T-helper 1 cell treated with Interleukin-12 subunit alpha and Interleukin-12 subunit beta and Interleukin-4 antibody, amounts not matched to agents 30 μg/mL and 1 μg/mL, for 36 hours (primary cell): ENCODE measurements at regions not wholly inside any gene's neighbourhood (a gene's known extent, or its start where the extent isn't known, plus 50 kb on each side); places are given as distances from the start of the nearest gene placed in this dataset.
"Not testable (repeated sequence)": the region's sequence is repeated elsewhere in the genome, so short reads cannot be mapped to it uniquely, and the experiment has no call there.

Source experiments
- H3K27ac Mint-ChIP-seq: one replicate; pipeline ENCODE4 v1.8.0; 2021; ENCODE audit warnings: mild to moderate bottlenecking, mixed read lengths
- H3K27me3 Mint-ChIP-seq: one replicate; pipeline ENCODE4 v1.8.0; 2021; ENCODE audit warnings: low read depth, mixed read lengths
- H3K36me3 Mint-ChIP-seq: one replicate; pipeline ENCODE4 v1.8.0; 2021; ENCODE audit warnings: low read depth, mixed read lengths
- H3K4me1 Mint-ChIP-seq: one replicate; pipeline ENCODE4 v1.8.0; 2021; ENCODE audit warnings: low read depth, mixed read lengths
- H3K4me3 Mint-ChIP-seq: one replicate; pipeline ENCODE4 v1.8.0; 2021; ENCODE audit warnings: mild to moderate bottlenecking, moderate library complexity, mixed read lengths
- H3K9me3 Mint-ChIP-seq: one replicate; pipeline ENCODE4 v1.8.0; 2021; ENCODE audit warnings: mixed read lengths

- Mint-ChIP-seq H3K9me3 (no peaks in the 10 kb centered on the region), H3K27ac (peak overlapping the region; percentile 70), H3K4me1 (peaks cover 61% of the 10 kb centered on the region), H3K27me3 (no peaks in the 10 kb centered on the region), H3K4me3 (peak overlapping the region; percentile 49), H3K36me3 (peaks cover 3% of the 10 kb centered on the region)
Observed at GRCh38 chr20:53655625-53656292, 62.1 kb upstream of the ZNF217 start.

GRCh38 chr20:53654932-53655624 lies 61.4 kb upstream of the ZNF217 start:
- H3K27ac Mint-ChIP-seq = peak overlapping the region; percentile 15
- H3K27me3 Mint-ChIP-seq = no peaks in the 10 kb centered on the region
- H3K4me3 Mint-ChIP-seq = no peak overlapping the region
- no peaks in the 10 kb centered on the region for H3K9me3 Mint-ChIP-seq
- peaks cover 3% of the 10 kb centered on the region for H3K36me3 Mint-ChIP-seq
- peaks cover 54% of the 10 kb centered on the region for H3K4me1 Mint-ChIP-seq

GRCh38 chr20:53654521-53654920 lies 60.9 kb upstream of the ZNF217 start:
- not testable (repeated sequence) for H3K27ac Mint-ChIP-seq
- peaks cover 50% of the 10 kb centered on the region for H3K4me1 Mint-ChIP-seq

GRCh38 chr20:53652859-53653517 lies 59.3 kb upstream of the ZNF217 start:
- Mint-ChIP-seq H3K9me3 (no peaks in the 10 kb centered on the region), H3K27ac (peak overlapping the region; percentile 98), H3K36me3 (peaks cover 3% of the 10 kb centered on the region), H3K27me3 (no peaks in the 10 kb centered on the region), H3K4me3 (peak overlapping the region; percentile 80), H3K4me1 (peaks cover 44% of the 10 kb centered on the region)

More at GRCh38 chr20:53654521-53654920, 60.9 kb upstream of the ZNF217 start:
- not testable (repeated sequence) for H3K27me3 Mint-ChIP-seq, H3K4me3 Mint-ChIP-seq, H3K9me3 Mint-ChIP-seq, H3K36me3 Mint-ChIP-seq

GRCh38 chr20:53652090-53652858 lies 58.6 kb upstream of the ZNF217 start:
- no peaks in the 10 kb centered on the region for H3K27me3 Mint-ChIP-seq
- peaks cover 37% of the 10 kb centered on the region for H3K4me1 Mint-ChIP-seq
- peaks cover 3% of the 10 kb centered on the region for H3K36me3 Mint-ChIP-seq
- H3K27ac Mint-ChIP-seq = peak overlapping the region; percentile 98
- peak overlapping the region; percentile 80 for H3K4me3 Mint-ChIP-seq
- no peaks in the 10 kb centered on the region for H3K9me3 Mint-ChIP-seq

- not testable (repeated sequence) for H3K4me3 Mint-ChIP-seq, H3K36me3 Mint-ChIP-seq, H3K27me3 Mint-ChIP-seq, H3K9me3 Mint-ChIP-seq, H3K27ac Mint-ChIP-seq
- peaks cover 24% of the 10 kb centered on the region for H3K4me1 Mint-ChIP-seq
Observed at GRCh38 chr20:53649493-53649892, 55.9 kb upstream of the ZNF217 start.

- no peak overlapping the region for H3K4me3 Mint-ChIP-seq
- H3K27me3 Mint-ChIP-seq = no peaks in the 10 kb centered on the region
- no peaks in the 10 kb centered on the region for H3K36me3 Mint-ChIP-seq
- H3K9me3 Mint-ChIP-seq = no peaks in the 10 kb centered on the region
- no peak overlapping the region for H3K27ac Mint-ChIP-seq
- peaks cover 20% of the 10 kb centered on the region for H3K4me1 Mint-ChIP-seq
Observed at GRCh38 chr20:53647286-53647821, 53.7 kb upstream of the ZNF217 start.

GRCh38 chr20:53646550-53646949 lies 52.9 kb upstream of the ZNF217 start:
- H3K27ac Mint-ChIP-seq = no peak overlapping the region
- H3K4me3 Mint-ChIP-seq = no peak overlapping the region
- H3K27me3 Mint-ChIP-seq = no peaks in the 10 kb centered on the region
- H3K4me1 Mint-ChIP-seq = peaks cover 20% of the 10 kb centered on the region
- no peaks in the 10 kb centered on the region for H3K36me3 Mint-ChIP-seq
- no peaks in the 10 kb centered on the region for H3K9me3 Mint-ChIP-seq

- Mint-ChIP-seq H3K9me3 (no peaks in the 10 kb centered on the region), H3K4me1 (peaks cover 27% of the 10 kb centered on the region), H3K4me3 (no peak overlapping the region), H3K27me3 (no peaks in the 10 kb centered on the region), H3K27ac (peak overlapping the region; percentile 0), H3K36me3 (no peaks in the 10 kb centered on the region)
Observed at GRCh38 chr20:53645582-53645897, 51.9 kb upstream of the ZNF217 start.

- peak overlapping the region; percentile 98 for H3K27ac Mint-ChIP-seq
- H3K4me1 Mint-ChIP-seq = peaks cover 31% of the 10 kb centered on the region
- H3K27me3 Mint-ChIP-seq, H3K4me3 Mint-ChIP-seq, H3K9me3 Mint-ChIP-seq, H3K36me3 Mint-ChIP-seq: not testable (repeated sequence)
Observed at GRCh38 chr20:53644108-53644507, 50.5 kb upstream of the ZNF217 start.
